HFF-Myc (cell line): ENCODE measurements at regions not wholly inside any gene's neighbourhood (a gene's known extent, or its start where the extent isn't known, plus 50 kb on each side); places are given as distances from the start of the nearest gene placed in this dataset.

Experiments used
- DNase-seq: peaks from one replicate; pipeline ENCODE4 v3.0.0-alpha.2; 2011; ENCODE audit warnings: low read depth; ENCODE audit errors: extremely low read depth
- H3K4me3 ChIP-seq: replicated peaks from 2 replicates; pipeline ENCODE4 v1.5.1; 2011; ENCODE audit warnings: low read depth, mild to moderate bottlenecking, control low read depth, low read length
- TF ChIP-seq, protein P1 (sequence below): IDR thresholded peaks from 2 replicates; pipeline ENCODE4 v1.5.1; 2012; ENCODE audit warnings: mild to moderate bottlenecking, low read depth, low read length, control low read depth; ENCODE audit errors: missing control alignments

DNA sequence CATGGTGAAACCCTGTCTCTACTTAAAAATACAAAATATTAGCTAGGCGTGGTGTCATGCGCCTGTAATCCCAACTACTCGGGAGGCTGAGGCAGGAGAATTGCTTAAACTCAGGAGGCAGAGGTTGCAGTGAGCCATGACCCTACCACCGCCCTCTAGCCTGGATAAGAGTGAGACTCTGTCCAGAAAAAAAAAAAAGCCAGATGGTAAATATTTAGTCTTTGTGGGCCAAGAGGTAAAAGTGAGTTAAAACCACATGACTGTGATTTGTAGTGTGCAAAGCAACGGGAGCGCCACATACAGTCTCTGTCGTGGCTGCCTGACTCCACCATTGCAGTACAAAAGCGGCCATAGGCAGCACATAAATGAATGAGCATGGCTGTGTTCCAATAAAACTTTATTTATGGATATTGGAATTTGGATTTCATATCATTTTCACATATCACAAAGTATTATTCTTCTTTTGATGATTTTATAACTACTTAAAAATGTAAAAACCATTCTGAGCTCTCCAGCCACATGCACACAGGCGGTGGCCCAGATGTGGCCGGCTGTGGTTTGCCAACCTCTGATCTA, 51.8 kb upstream of the CASZ1 start:
- no peak overlapping the region for H3K4me3 ChIP-seq
- no peak for DNase-seq
- TF ChIP-seq, protein P1, sequence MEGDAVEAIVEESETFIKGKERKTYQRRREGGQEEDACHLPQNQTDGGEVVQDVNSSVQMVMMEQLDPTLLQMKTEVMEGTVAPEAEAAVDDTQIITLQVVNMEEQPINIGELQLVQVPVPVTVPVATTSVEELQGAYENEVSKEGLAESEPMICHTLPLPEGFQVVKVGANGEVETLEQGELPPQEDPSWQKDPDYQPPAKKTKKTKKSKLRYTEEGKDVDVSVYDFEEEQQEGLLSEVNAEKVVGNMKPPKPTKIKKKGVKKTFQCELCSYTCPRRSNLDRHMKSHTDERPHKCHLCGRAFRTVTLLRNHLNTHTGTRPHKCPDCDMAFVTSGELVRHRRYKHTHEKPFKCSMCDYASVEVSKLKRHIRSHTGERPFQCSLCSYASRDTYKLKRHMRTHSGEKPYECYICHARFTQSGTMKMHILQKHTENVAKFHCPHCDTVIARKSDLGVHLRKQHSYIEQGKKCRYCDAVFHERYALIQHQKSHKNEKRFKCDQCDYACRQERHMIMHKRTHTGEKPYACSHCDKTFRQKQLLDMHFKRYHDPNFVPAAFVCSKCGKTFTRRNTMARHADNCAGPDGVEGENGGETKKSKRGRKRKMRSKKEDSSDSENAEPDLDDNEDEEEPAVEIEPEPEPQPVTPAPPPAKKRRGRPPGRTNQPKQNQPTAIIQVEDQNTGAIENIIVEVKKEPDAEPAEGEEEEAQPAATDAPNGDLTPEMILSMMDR = no peak

DNA sequence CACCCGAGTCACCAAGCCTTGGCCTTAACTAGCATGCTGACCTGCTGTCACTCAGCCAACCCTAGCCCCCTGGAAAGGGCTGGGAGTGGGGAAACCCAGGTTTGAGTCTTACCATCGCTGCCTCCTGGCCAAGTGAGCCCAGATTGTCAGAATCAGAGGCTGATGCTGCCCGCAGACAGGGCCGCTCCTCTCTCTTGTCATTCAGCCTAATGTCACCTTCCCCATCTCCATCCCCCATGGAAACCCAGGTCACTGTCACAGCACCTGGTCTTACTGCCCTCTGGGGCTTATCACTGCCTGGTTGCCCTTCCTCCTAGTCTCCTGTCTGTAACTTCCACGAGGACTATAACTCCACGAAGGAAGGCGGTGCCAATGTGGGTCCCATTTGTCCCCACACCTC, 53.6 kb upstream of the CASZ1 start:
- no peak for DNase-seq
- H3K4me3 ChIP-seq = no peak overlapping the region
- TF ChIP-seq, protein P1 = no peak

DNA sequence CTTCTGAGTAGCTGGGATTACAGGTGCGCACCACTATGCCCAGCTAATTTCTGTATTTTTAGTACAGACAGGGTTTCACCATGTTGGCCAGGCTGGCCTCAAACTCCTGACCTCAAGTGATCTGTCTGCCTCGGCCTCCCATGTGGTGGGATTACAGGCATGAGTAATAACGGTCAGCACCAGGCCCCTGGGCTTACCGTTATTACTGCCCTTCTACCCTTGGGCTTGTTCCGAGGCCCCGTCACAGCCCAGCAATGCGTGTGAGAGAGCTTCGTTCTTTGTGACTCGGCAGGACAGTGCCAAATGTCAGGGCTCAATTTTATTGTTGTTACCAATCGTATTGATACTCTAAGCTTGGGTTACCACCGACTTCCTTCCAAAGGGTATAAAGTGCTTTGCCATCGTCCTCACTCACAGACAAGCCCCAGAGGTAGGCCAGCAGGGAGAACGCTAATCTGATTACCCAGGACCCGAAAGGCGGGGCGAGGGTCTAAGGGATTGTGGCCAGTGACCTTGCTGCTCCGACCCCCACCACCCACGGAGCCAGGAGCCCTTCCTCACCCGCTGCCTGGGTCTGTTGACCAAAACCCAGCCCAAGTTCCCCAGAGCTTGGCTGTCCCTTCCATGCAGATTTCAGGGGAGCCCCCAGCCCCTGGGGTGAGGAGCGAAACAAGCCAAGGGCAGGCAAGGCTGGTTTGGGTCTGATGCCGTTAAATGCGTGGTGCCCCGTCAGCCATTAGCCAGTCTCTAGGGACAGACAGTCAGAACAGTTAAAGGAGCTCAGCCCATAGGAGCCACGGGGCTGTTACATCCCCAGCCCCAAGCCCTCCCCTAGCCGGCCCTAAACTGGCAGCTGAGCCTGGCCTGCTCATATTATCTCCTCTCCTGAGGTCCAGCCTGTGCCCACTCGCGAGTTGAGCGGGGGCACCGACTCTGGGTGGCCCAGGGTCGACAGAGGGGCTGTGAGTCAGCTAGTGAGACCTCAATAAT, 54.9 kb upstream of the CASZ1 start:
- no peak for DNase-seq
- H3K4me3 ChIP-seq = no peak overlapping the region
- TF ChIP-seq, protein P1 = no peak

DNA sequence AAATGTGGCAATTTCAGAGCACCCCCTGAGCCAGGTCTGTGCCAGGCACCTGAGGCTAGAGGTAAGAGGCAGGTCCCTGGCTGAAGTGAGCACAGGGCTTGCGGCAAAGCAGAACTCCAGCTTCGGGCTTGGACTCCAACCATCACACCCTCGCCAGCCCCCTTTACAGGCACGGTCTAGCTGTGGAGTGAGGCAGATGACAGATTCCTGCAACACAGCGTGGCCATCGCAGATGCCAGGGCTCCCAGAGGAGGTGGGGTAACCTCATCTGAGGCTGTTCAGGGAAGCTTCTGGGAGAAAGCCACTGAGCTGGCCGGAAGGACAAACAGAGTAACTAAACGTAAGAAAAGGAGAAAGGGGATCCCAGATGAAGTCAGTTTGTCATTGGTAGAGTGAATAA, 55.6 kb upstream of the CASZ1 start:
- H3K4me3 ChIP-seq = no peak overlapping the region
- no peak for DNase-seq
- TF ChIP-seq, protein P1 = no peak

DNA sequence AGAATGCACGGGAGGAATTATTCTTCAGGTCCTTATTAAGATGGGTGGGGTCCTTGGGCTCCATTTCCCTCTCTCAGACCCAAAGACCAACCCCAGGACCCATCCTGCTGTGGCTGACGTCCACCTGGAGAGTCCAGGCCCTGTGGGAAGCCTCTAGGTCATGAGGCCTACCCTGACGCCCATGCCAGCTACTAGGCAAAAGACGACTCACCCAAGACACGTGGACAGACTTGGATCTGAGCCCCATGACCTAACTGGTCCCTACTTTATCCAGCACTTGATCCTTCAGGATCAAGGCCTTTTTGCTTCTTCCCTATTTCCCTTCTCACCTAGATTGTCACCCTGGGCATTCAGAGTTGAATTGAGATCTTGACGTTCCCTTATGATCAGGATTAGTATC, 56.0 kb upstream of the CASZ1 start:
- TF ChIP-seq, protein P1 = no peak
- H3K4me3 ChIP-seq = no peak overlapping the region
- no peak for DNase-seq

DNA sequence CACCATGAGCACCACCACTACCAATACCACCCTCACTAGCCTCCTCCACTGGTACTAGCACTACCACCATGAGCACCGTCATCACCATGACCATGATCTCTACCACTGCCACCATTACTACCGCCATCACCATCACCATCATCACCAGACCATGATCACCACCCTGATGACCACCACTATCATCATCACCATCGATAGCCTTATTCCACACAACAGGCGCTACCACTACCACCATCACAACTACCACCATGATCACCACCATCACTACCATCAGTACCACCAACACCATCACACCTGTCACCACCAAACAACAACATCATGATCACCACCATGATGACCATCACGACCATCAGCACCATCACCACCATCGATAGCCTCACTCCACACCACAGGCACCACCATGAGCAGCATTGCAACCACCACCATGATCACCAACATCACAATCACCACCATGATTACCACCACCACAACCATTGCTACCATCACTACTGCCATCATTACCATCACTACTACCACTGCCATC, 56.6 kb upstream of the CASZ1 start:
- TF ChIP-seq, protein P1 = no peak
- no peak for DNase-seq
- H3K4me3 ChIP-seq = no peak overlapping the region
